GM12878 (cell line): ENCODE measurements at regions not wholly inside any gene's neighbourhood (a gene's known extent, or its start where the extent isn't known, plus 50 kb on each side); places are given as distances from the start of the nearest gene placed in this dataset.

Source experiments
- CBFB ChIP-seq: IDR thresholded peaks from 2 replicates; pipeline ENCODE4 v1.6.1; 2016; ENCODE audit warnings: antibody characterized with exemption, low read depth
- IKZF2 ChIP-seq, 2 experiments: fragments of 450-650 bp; IDR thresholded peaks; 2 replicates each; pipeline ENCODE4 v1.6.1; 2017; ENCODE audit warnings: mild to moderate bottlenecking in 2 of 2, moderate library complexity in 2 of 2
- KAT2A ChIP-seq: conservative IDR thresholded peaks from 2 replicates; pipeline ENCODE4 v1.6.1; 2011; ENCODE audit warnings: low read depth, low read length; ENCODE audit not compliant: control insufficient read depth
- PAX8 ChIP-seq: fragments of 450-650 bp; IDR thresholded peaks from 2 replicates; pipeline ENCODE4 v1.6.1; 2017; ENCODE audit warnings: mild to moderate bottlenecking, moderate library complexity
- PML ChIP-seq: IDR thresholded peaks from 2 replicates; pipeline ENCODE4 v1.6.1; 2012; ENCODE audit warnings: low read length, inconsistent platforms
- REST ChIP-seq: IDR thresholded peaks from 2 replicates; pipeline ENCODE4 v1.6.1; 2012; ENCODE audit warnings: mild to moderate bottlenecking, low read depth, low read length
- TF ChIP-seq, protein P1 (sequence below): fragments of 450-650 bp; IDR thresholded peaks from 2 replicates; pipeline ENCODE4 v1.6.1; 2017; ENCODE audit warnings: antibody characterized with exemption, mild to moderate bottlenecking, moderate library complexity
- TF ChIP-seq, protein P2 (sequence below): fragments of 450-650 bp; conservative IDR thresholded peaks from 2 replicates; pipeline ENCODE4 v1.6.1; 2017; ENCODE audit warnings: mild to moderate bottlenecking, moderate library complexity

DNA sequence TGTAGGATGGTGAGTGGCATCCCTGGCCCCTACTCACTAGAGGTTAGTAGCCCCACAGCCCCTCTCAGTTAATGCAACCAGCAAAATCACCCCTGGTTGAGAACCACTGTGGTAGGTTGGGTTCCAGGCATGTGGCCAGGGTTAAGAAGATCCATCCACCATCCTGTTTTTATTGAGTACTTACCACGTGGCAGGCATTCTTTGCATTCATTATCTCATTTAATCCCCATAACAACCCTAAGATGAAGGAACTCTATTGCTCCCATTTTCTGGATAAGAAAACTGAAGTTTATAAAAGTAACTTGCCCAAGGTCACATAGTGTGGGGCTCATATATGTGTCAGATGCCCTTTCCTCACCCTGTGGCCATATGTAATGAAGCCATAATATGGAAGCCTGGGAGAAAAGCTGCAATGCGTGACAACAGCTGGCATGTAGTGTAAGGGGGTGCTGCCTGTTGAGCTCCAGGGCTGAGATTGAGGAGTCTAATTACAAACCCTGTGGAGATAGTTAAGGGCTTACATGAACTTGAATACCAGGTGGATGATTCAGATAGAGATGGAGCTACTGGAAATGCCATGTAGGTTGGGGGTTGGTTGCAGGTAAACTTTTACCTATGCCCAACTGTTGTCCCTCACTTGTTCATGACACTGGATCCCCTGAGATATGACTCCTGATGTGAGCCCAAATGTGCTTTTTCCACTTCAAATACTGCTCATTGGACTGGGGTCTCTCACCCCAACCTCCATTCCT, 100.2 kb upstream of the PGRMC2 start (continued):
- TF ChIP-seq, protein P1, sequence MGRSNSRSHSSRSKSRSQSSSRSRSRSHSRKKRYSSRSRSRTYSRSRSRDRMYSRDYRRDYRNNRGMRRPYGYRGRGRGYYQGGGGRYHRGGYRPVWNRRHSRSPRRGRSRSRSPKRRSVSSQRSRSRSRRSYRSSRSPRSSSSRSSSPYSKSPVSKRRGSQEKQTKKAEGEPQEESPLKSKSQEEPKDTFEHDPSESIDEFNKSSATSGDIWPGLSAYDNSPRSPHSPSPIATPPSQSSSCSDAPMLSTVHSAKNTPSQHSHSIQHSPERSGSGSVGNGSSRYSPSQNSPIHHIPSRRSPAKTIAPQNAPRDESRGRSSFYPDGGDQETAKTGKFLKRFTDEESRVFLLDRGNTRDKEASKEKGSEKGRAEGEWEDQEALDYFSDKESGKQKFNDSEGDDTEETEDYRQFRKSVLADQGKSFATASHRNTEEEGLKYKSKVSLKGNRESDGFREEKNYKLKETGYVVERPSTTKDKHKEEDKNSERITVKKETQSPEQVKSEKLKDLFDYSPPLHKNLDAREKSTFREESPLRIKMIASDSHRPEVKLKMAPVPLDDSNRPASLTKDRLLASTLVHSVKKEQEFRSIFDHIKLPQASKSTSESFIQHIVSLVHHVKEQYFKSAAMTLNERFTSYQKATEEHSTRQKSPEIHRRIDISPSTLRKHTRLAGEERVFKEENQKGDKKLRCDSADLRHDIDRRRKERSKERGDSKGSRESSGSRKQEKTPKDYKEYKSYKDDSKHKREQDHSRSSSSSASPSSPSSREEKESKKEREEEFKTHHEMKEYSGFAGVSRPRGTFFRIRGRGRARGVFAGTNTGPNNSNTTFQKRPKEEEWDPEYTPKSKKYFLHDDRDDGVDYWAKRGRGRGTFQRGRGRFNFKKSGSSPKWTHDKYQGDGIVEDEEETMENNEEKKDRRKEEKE, result no peak
- TF ChIP-seq CBFB (no peak), REST (no peak), PAX8 (no peak), PML (no peak), KAT2A (no peak), IKZF2 (IDR thresholded peaks at IDR 0.05) (no peak)
- TF ChIP-seq, protein P2, sequence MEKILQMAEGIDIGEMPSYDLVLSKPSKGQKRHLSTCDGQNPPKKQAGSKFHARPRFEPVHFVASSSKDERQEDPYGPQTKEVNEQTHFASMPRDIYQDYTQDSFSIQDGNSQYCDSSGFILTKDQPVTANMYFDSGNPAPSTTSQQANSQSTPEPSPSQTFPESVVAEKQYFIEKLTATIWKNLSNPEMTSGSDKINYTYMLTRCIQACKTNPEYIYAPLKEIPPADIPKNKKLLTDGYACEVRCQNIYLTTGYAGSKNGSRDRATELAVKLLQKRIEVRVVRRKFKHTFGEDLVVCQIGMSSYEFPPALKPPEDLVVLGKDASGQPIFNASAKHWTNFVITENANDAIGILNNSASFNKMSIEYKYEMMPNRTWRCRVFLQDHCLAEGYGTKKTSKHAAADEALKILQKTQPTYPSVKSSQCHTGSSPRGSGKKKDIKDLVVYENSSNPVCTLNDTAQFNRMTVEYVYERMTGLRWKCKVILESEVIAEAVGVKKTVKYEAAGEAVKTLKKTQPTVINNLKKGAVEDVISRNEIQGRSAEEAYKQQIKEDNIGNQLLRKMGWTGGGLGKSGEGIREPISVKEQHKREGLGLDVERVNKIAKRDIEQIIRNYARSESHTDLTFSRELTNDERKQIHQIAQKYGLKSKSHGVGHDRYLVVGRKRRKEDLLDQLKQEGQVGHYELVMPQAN, result no peak
